SU-DHL-6 (cell line): ENCODE measurements at regions not wholly inside any gene's neighbourhood (a gene's known extent, or its start where the extent isn't known, plus 50 kb on each side); places are given as distances from the start of the nearest gene placed in this dataset.

Source experiments
- H2AFZ ChIP-seq: fragments of 200-600 bp; sonication (generic); 2 replicates; pipeline ENCODE4 v1.6.1; 2014; ENCODE audit warnings: low read depth, mild to moderate bottlenecking, moderate library complexity, mixed read lengths, antibody characterized with exemption, low read length; ENCODE audit not compliant: severe bottlenecking
- H3F3A ChIP-seq: fragments of 200-600 bp; shearing (Covaris generic); 2 replicates; pipeline ENCODE4 v1.6.0; 2016; ENCODE audit warnings: antibody characterized with exemption, mild to moderate bottlenecking; ENCODE audit not compliant: insufficient read depth
- H3K27ac ChIP-seq: fragments of 200-600 bp; sonication (generic); 2 replicates; pipeline ENCODE4 v1.5.1; 2016; ENCODE audit warnings: low read depth, mild to moderate bottlenecking, low read length, moderate library complexity, mixed read lengths
- H3K27me3 ChIP-seq: fragments of 200-600 bp; sonication (generic), shearing (Covaris generic); 2 replicates; pipeline ENCODE4 v1.6.0; 2014; ENCODE audit warnings: mild to moderate bottlenecking, low read length
- H3K36me3 ChIP-seq: fragments of 200-600 bp; sonication (generic); 2 replicates; pipeline ENCODE4 v1.6.1; 2014; ENCODE audit warnings: mild to moderate bottlenecking, low read length, mixed read lengths
- H3K4me2 ChIP-seq: fragments of 300-600, 200-600 bp; shearing (Covaris generic), sonication (generic); 2 replicates; pipeline ENCODE4 v1.6.0; 2014; ENCODE audit warnings: low read length, low read depth, mild to moderate bottlenecking; ENCODE audit not compliant: poor library complexity, severe bottlenecking
- H3K4me3 ChIP-seq: fragments of 200-600 bp; sonication (generic); 2 replicates; pipeline ENCODE4 v1.5.1; 2014; ENCODE audit warnings: antibody characterized with exemption, low read length, mild to moderate bottlenecking, mixed read lengths; ENCODE audit not compliant: insufficient read depth, poor library complexity, severe bottlenecking
- H3K79me2 ChIP-seq: fragments of 200-600 bp; sonication (generic); 2 replicates; pipeline ENCODE4 v1.6.1; 2014; ENCODE audit warnings: mild to moderate bottlenecking, low read length, moderate library complexity; ENCODE audit not compliant: insufficient read depth
- H3K9ac ChIP-seq: fragments of 200-600 bp; sonication (generic); 2 replicates; pipeline ENCODE4 v1.7.0; 2014; ENCODE audit warnings: mild to moderate bottlenecking, low read length
- H3K9me2 ChIP-seq: fragments of 200-600 bp; sonication (generic); replicated peaks from 2 replicates; pipeline ENCODE4 v1.6.1; 2014; ENCODE audit warnings: low read length; ENCODE audit not compliant: insufficient read depth
- H3K9me3 ChIP-seq: fragments of 200-600 bp; sonication (generic); 2 replicates; pipeline ENCODE4 v1.6.1; 2014; ENCODE audit warnings: low read length, mixed read lengths; ENCODE audit not compliant: insufficient read depth
- H4K20me1 ChIP-seq: fragments of 200-600 bp; sonication (generic); 2 replicates; pipeline ENCODE4 v1.6.1; 2014; ENCODE audit warnings: low read depth, mild to moderate bottlenecking, antibody characterized with exemption, low read length, moderate library complexity, mixed read lengths
- EZH2phosphoT487 ChIP-seq: fragments of 200-600 bp; sonication (generic), shearing (Covaris generic); conservative IDR thresholded peaks from 2 replicates; pipeline ENCODE4 v1.6.1; 2018; ENCODE audit warnings: mild to moderate bottlenecking, antibody characterized with exemption, low read length, moderate library complexity, mixed read lengths
- TF ChIP-seq, protein P1 (sequence below): fragments of 200-600 bp; sonication (generic); IDR thresholded peaks from one replicate; pipeline ENCODE4 v1.5.1; 2017; ENCODE audit warnings: antibody characterized with exemption, mild to moderate bottlenecking, low read length, moderate library complexity; ENCODE audit not compliant: insufficient read depth, poor library complexity, severe bottlenecking

DNA sequence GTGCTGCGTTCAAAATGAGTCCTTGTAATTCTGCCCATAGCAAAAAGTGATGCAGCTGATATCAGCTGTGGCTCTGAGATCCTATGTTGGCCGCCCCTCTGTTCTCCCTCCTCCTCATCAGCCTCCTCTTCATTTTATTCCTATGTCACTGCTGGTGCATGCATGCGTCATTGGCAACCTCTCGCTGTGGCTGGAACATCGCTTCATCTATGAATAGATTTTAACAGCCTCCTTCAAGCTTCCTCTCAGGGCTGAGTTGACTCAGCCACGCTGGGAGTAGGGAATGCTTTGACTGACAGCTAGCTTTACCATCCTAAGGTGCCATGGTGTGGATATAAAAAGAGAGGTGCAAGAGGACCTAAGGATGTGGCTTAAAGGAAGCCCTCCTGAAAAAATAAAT is 303.5 kb downstream of the PLK2 start:
- Histone ChIP-seq H3K27me3 (no peaks in the 10 kb centered on the region), H3K9me2 (no peaks in the 10 kb centered on the region), H4K20me1 (no peaks in the 10 kb centered on the region), H2AFZ (no peak overlapping the region), H3K9ac (no peak overlapping the region), H3K9me3 (no peaks in the 10 kb centered on the region), H3K4me3 (no peak overlapping the region), H3K4me2 (no peak overlapping the region), H3K27ac (no peak overlapping the region), H3K36me3 (no peaks in the 10 kb centered on the region), H3F3A (no peaks in the 10 kb centered on the region), H3K79me2 (no peaks in the 10 kb centered on the region)
- TF ChIP-seq EZH2phosphoT487: no peak
- TF ChIP-seq, protein P1, sequence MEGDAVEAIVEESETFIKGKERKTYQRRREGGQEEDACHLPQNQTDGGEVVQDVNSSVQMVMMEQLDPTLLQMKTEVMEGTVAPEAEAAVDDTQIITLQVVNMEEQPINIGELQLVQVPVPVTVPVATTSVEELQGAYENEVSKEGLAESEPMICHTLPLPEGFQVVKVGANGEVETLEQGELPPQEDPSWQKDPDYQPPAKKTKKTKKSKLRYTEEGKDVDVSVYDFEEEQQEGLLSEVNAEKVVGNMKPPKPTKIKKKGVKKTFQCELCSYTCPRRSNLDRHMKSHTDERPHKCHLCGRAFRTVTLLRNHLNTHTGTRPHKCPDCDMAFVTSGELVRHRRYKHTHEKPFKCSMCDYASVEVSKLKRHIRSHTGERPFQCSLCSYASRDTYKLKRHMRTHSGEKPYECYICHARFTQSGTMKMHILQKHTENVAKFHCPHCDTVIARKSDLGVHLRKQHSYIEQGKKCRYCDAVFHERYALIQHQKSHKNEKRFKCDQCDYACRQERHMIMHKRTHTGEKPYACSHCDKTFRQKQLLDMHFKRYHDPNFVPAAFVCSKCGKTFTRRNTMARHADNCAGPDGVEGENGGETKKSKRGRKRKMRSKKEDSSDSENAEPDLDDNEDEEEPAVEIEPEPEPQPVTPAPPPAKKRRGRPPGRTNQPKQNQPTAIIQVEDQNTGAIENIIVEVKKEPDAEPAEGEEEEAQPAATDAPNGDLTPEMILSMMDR: no peak

DNA sequence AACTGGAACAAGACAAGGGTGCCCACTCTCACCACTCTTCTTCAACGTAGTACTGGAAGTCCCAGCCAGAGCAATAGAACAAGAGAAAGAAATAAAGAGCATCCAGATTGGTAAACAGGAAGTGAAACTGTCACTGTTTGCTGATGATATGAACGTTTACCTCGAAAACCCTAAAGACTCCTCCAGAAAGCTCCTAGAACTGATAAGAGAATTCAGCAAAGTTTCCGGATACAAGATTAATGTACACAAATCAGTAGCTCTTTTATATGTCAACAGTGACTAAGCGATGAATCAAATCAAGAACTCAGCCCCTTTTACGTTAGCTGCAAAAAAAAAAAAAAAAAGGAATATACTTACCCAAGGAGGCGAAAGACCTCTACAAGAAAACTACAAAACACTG is 306.6 kb downstream of the PLK2 start:
- Histone ChIP-seq H3F3A (no peaks in the 10 kb centered on the region), H4K20me1 (no peaks in the 10 kb centered on the region), H3K9ac (no peak overlapping the region), H3K9me3 (no peaks in the 10 kb centered on the region), H2AFZ (no peak overlapping the region), H3K27ac (no peak overlapping the region), H3K4me2 (no peak overlapping the region), H3K4me3 (no peak overlapping the region), H3K36me3 (no peaks in the 10 kb centered on the region), H3K9me2 (no peaks in the 10 kb centered on the region), H3K27me3 (no peaks in the 10 kb centered on the region), H3K79me2 (no peaks in the 10 kb centered on the region)
- TF ChIP-seq, protein P1: no peak
- TF ChIP-seq EZH2phosphoT487: no peak

DNA sequence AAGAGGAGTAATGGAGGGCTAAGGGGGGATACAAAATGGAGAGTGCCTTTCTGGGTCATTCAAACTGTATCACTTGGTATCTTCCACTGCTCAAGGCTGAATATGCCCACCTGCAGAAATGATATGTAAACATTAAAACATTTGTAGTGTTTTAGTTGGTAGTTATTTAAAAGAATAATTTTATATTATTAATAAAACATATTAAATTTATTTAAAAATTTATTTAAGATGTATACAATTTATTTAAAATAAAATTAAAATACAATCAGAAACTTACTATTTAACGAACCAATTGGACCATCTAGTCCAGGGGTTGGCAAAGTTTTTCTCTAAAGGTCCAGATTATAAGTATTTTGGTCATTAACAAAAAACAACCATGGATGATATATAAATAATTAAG is 308.5 kb downstream of the PLK2 start:
- H3K36me3 ChIP-seq: no peaks in the 10 kb centered on the region
- no peak overlapping the region for H2AFZ ChIP-seq
- H3K4me3 ChIP-seq: no peak overlapping the region
- H4K20me1 ChIP-seq: no peaks in the 10 kb centered on the region
- H3K79me2 ChIP-seq: no peaks in the 10 kb centered on the region
- H3K4me2 ChIP-seq: no peak overlapping the region
- H3K27me3 ChIP-seq: no peaks in the 10 kb centered on the region
- no peaks in the 10 kb centered on the region for H3K9me3 ChIP-seq
- no peaks in the 10 kb centered on the region for H3K9me2 ChIP-seq
- no peaks in the 10 kb centered on the region for H3F3A ChIP-seq
- no peak overlapping the region for H3K9ac ChIP-seq
- H3K27ac ChIP-seq: no peak overlapping the region
- TF ChIP-seq, protein P1: no peak
- TF ChIP-seq EZH2phosphoT487: no peak

DNA sequence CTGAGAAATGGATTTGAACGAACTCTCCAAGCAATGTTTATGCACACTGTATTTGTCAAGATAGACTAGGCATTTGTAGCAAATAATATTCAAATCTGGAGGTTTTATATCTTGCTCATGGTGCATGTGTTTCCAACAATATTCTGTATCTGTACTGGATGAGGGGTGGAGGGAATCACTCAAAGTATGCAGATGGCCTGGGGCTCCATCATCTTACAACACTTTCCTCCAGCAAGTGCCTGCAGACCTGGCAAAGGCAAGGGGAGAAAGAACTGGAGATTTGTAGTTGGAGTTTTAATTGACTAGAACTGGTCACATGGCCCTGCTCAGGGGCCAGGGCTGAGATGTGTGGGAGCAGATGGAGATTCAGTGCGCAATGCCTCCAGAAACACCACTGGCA is 309.0 kb downstream of the PLK2 start:
- H4K20me1 ChIP-seq: no peaks in the 10 kb centered on the region

More for the DNA sequence above, 309.0 kb downstream of the PLK2 start:
- TF ChIP-seq, protein P1: no peak
- no peak for TF ChIP-seq EZH2phosphoT487
- Histone ChIP-seq H3K9me3 (no peaks in the 10 kb centered on the region), H3F3A (no peaks in the 10 kb centered on the region), H3K9me2 (no peaks in the 10 kb centered on the region), H3K9ac (no peak overlapping the region), H3K36me3 (no peaks in the 10 kb centered on the region), H3K4me3 (no peak overlapping the region), H3K4me2 (no peak overlapping the region), H3K27me3 (no peaks in the 10 kb centered on the region), H3K79me2 (no peaks in the 10 kb centered on the region), H3K27ac (no peak overlapping the region), H2AFZ (no peak overlapping the region)
